Stimulated activated CD4-positive, alpha-beta T cell treated with anti-CD3 and anti-CD28 coated beads, Interleukin-1b, Interleukin-23, amount 100 ng/mL, for 4 hours (primary cell): ENCODE measurements at regions not wholly inside any gene's neighbourhood (a gene's known extent, or its start where the extent isn't known, plus 50 kb on each side); places are given as distances from the start of the nearest gene placed in this dataset.
"Not testable (repeated sequence)": the region's sequence is repeated elsewhere in the genome, so short reads cannot be mapped to it uniquely, and the experiment has no call there.

Source experiments
- DNase-seq, 2 donors: peaks; one replicate each; pipeline ENCODE4 v3.0.0-alpha.2; 2020; ENCODE audit warnings: low read depth in 2 of 2

- DNase-seq: no peak
Measured at GRCh38 chr1:101550581-101550980, 313.8 kb downstream of the S1PR1 start.

GRCh38 chr1:101566883-101567538, 330.2 kb downstream of the S1PR1 start:
- no peak for DNase-seq

DNA sequence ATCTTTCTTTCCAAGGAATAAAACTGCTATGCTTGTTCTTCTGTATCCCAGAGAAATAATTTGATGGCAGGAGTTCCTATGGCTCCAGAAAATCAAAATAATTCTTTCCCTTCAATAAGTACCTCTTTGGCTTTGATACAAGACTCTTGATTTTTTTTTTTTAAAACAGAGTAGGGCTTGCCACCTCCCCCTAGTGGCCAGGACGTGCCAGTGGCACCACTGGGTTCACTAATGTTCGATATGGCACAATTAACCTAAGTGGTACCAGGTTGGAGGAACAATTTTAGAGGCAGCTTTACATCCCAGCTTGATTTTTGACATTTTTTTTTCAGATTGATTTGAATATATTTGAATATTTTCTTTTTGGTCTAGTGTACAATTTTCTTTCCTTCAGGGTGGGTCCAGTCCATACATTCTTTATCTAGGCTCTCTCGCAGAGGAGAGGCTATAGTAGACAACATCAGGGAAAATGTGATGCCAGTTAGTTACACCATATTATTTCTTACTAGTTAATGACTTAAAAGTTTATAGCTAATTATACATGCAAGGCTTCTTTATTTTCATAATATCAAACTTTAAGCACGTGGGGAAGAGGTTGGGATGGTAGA, 330.9 kb downstream of the S1PR1 start:
- DNase-seq: peak; percentile 24 to 41

GRCh38 chr1:101587741-101588140, 350.9 kb downstream of the S1PR1 start:
- DNase-seq: no peak

- no peak for DNase-seq
Measured at GRCh38 chr1:101588677-101589076, 351.9 kb downstream of the S1PR1 start.

DNA sequence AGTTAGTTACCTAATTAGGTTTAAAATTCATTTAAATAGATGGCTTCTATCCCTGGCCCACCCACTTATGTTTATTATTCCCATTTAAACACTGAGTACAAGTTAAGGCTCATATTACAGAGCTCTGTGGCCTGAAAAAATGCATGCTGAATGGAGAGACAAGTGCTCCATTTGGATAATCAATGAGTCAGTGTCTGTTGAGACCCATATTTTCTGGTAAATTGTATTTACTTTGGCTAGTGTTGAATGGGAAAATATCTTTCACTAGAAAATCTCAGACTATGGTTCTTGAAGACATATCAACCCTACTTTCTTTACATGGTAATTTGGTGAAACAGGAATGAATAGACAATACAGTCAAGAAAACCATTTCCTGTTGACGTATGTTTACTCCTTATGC, 356.0 kb downstream of the S1PR1 start:
- DNase-seq: no peak

DNA sequence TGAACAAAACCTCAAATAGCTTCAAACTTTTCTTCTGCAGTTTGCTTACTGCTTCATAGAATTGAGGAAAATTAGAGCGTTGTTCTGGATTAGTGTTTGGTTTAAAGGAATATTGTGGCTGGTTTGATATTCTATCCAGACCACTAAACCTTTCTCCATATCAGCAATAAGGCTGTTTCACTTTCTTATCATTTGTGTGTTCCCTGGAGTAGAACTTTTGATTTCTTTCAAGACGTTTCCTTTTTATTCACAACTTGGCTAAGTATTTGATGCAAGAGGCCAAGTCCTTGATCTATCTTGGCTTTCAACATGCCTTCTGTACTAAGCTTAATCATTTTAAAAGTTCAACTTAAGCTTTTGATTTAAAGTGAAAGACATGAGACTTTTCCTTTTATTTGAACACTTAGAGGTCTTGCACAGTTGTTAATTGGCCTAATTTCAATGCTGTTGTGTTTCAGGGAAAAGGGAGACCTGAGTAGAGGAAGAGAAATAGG, 359.1 kb downstream of the S1PR1 start:
- DNase-seq: no peak

DNA sequence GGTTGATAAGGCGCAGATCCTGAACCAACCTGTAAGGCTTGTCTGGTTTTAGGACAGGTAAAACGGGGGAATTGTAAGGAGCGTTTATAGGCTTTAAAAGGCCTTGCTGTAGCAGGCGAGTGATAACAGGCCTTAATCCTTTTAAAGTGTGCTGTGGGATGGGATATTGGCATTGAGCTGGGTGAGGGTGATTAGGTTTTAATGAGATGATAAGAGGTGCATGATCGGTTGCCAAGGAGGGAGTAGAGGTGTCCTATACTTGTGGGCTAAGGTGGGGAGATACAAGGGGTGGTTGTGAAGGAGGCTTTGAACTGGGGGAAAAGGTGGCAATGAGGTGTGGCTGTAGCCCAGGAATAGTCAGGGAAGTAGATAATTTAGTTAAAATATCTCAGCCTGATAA, 363.8 kb downstream of the S1PR1 start:
- DNase-seq: not testable (repeated sequence)

DNA sequence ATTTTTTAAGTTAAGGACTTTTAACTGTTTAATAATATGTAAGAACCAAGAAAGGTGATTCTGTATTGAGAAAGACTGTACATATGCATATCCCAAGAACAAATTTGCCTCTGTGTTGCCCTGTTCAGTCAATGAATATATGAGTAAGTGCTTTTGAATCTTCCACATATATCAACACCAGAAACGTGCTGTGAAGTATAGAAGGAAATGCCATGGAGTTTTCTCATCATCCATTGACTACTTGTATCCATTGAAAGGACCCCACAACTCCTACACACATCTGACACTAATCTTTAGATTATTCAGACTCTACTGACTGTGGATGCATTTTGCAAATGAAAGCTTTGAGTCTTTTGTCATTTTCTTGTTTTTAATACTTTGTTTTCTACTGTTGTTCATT, 366.9 kb downstream of the S1PR1 start:
- DNase-seq: no peak

DNA sequence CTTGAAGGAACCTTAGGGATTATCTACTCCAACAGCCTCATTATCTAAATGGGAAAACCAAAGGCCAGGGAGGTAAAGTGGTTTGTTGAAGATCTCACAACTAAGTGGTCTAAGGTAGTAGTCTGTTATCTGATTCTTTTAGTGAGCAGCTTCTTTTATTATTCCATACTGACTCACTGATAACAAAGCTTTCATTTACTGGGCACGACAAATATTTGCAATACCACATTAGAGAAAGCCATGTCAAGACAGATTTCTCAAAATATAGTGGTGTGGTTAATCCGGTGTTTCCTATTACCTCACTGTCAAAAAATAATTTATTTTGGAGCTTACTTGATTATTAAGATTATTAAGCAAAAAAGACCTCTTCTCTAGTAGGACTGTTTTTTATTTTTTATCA, 369.1 kb downstream of the S1PR1 start:
- DNase-seq: no peak

DNA sequence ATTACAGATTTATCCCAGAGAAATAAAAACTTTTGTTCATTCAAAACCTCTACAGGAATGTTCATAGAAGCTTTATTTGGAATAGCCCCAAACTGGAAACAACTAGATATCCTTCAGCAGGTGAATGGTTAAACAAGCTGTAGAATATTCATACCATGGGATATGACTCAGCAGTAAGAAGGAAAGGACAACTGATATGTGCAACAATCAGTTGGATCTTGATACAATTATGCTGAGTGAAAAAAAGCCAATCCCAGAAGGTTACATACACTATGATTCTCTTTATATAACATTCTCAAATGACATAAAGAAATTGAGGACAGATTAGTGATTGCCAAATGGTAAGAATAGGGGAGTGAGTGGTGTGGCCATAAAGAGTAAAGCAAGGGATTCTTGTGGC, 376.7 kb downstream of the S1PR1 start:
- DNase-seq: no peak

- DNase-seq: no peak
Measured at GRCh38 chr1:101618900-101619299, 377.8 kb downstream of the OLFM3 start.

- DNase-seq: no peak
Measured at GRCh38 chr1:101632548-101633272, 364.0 kb downstream of the OLFM3 start.

DNA sequence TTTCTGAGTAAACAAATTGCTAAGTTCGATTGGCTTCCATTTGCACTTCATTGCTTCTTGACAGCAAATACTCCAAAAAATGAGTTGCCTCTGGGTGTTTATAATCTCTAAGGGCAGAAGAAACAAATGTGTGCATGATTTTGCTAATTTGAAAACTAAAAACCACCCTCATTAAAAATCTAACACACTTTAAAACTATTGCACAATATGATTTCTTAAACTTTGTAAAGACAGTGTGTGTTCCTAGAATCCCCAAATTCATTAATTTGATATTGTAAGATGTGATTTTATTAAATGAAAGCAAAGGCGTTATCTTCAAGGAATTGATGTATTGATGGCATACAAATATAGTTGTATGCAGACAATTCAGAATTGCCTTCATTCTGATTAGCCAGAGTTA, 350.9 kb downstream of the OLFM3 start:
- no peak for DNase-seq

DNA sequence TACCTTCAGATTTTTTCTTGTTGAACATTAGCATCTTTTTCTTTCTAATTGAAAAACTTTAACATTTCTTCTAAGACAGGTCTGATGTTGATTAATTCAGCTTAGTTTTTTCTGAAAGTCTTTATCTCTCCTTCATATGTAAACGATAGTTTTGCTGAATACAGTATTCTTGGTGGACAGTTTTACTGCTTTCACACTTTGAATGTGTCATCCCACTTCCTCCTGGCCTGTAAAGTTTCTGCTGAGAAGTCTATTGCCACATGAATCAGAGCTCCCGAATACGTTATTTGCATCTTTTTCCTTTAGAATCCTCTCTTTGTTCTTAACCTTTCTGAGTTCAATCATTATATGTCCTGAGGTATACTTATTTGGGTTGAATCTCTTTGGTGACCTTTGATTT, 344.2 kb downstream of the OLFM3 start:
- no peak for DNase-seq

DNA sequence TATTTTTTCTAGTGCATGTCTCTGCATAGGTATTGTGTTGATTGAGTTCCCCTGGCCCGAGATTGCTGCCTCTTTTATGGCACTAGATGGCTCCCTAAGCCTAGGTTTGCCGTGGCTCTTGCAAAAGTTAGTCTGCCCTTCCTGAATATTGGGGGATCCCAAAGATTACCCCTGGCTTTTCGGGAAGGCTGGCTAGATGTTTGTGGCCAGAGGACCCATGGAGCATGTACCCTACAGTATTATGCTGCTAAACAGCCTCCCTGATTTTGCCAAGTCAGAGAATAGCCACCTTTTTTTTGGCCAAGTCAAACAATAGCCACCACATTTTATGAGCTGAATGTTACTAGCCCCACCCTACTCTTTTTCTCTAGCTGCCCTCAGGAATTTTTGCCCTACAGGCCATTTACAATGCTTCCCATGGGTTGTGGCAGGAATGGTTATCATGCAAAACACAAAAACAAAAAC, 343.2 kb downstream of the OLFM3 start:
- DNase-seq: no peak

- DNase-seq: no peak
Measured at GRCh38 chr1:101664726-101665125, 332.0 kb downstream of the OLFM3 start.

DNA sequence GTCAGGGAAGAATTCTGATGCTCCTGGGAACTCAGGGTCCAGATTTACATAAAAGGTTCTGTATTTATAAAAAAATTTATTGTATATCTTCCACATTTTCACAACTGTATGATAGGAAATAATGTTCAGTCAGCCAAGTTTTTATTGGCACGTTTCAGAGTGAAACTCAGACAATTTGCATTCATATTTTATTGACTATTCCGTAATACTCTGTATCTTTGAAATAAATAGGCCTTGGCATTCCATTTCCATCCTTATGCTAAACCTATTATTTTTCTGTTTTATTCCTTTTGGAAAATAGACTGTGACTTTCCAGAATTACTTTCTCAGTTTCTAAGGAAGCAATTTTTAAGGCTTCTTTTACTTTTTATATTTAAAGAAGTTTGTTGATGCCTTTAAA, 329.0 kb downstream of the OLFM3 start:
- DNase-seq: no peak

DNA sequence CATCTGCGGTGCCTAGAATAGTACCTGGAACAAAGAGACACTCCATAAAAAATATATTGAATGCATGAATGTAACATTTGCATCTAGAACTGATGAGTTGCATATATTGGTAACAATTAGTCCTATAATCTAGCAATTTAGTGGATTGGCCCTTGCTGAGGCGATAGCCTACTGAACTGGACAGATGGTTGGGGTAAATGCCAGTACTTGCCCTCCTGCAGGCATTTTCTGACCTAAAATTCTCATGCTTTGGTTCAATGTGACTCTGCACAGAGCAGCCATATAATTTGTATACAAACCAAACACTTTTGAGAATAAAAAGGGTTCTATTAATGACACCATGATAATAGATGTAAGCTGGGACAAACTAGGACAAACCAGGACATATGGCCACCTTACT, 313.6 kb downstream of the OLFM3 start:
- DNase-seq: no peak

- DNase-seq: no peak
Measured at GRCh38 chr1:101683561-101683960, 313.2 kb downstream of the OLFM3 start.

DNA sequence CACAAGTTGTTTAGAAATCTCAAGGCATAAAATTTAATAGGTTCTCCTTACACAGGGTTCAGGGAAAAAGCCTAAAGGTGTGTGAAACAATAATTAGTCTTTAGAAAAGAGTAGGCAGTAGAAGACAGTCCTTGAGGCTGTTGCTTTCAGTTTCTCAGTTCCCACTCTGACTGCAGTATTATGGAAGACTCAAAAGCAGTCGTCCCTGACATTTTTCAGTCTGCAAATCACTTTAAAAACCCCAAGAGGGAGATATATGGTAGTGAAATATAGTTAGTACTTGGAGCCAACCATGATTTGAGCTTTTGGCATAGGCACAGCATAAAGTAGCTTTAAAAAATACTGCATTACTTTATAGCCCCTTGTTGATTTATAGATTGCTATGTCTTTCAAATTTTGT, 299.7 kb downstream of the OLFM3 start:
- no peak for DNase-seq

- DNase-seq: no peak
Measured at GRCh38 chr1:101698681-101699080, 298.0 kb downstream of the OLFM3 start.

DNA sequence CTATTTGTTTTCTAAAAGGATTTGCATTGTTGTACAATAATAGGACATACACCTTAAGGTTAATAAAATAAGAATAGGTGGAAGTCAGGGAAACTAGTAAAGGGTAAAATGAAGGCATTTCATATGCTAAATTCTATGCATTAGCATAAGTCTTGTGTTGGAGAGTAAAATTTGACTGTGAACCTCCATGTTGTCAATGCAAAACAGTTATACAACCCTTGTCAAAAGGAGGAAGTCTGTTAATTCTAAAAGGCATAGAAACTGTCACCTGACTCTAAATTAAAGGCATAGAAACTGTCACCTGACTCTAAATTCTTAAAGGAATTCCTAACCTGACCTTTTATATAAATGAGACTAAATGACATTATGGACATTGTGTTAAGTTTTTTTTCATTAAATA, 291.8 kb downstream of the OLFM3 start:
- no peak for DNase-seq
